Nephron (organoid): ENCODE measurements at regions not wholly inside any gene's neighbourhood (a gene's known extent, or its start where the extent isn't known, plus 50 kb on each side); places are given as distances from the start of the nearest gene placed in this dataset.

ENCODE experiments used
- H3K27ac Mint-ChIP-seq, 3 experiments: 2 replicates each; pipeline ENCODE4 v1.8.0; 2020; ENCODE audit warnings: mixed read lengths in 3 of 3, mild to moderate bottlenecking in 2 of 3, moderate library complexity in 1 of 3
- H3K27me3 Mint-ChIP-seq: 2 replicates; pipeline ENCODE4 v1.8.0; 2021; ENCODE audit warnings: low read depth, mild to moderate bottlenecking, moderate library complexity, mixed read lengths
- H3K36me3 Mint-ChIP-seq: 2 replicates; pipeline ENCODE4 v1.8.0; 2020; ENCODE audit warnings: low read depth, mixed read lengths
- H3K4me1 Mint-ChIP-seq: 2 replicates; pipeline ENCODE4 v1.8.0; 2020; ENCODE audit warnings: mixed read lengths
- H3K4me3 Mint-ChIP-seq, 3 experiments: 2 replicates each; pipeline ENCODE4 v1.8.0; 2020; ENCODE audit warnings: mild to moderate bottlenecking in 3 of 3, mixed read lengths in 3 of 3, moderate library complexity in 2 of 3
- H3K9me3 Mint-ChIP-seq: 2 replicates; pipeline ENCODE4 v1.8.0; 2020; ENCODE audit warnings: mixed read lengths
- TF ChIP-seq, protein P1 (sequence below), 3 experiments: fragments of 200-600 bp; sonication (generic); IDR thresholded peaks; one replicate each; pipeline ENCODE4 v1.5.0; 2021; ENCODE audit warnings: antibody characterized with exemption in 3 of 3; ENCODE audit not compliant: unreplicated experiment in 3 of 3

DNA sequence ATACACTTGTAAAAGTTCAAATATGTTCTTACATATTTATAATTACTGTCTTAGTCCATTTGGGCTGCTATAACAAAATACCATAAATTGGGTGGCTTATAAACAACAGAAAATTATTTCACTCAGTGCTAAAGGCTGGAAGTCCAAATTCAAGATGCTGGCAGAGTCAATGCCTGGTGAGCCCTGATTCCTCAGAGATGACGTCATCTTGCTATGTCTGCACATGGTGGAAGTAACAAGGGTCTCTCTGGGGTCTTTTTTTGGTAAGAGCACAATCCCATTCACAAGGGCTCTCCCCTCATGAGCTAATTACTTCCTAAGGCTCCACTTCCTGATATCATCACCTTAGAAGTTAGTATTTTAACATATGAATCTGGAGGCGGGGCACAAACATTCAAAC, 108.0 kb upstream of the DUSP10 start:
- Mint-ChIP-seq H3K27me3 (peaks cover 10% of the 10 kb centered on the region), H3K4me1 (no peaks in the 10 kb centered on the region), H3K27ac (no peak overlapping the region), H3K36me3 (no peaks in the 10 kb centered on the region), H3K9me3 (no peaks in the 10 kb centered on the region), H3K4me3 (no peak overlapping the region)
- TF ChIP-seq, protein P1, sequence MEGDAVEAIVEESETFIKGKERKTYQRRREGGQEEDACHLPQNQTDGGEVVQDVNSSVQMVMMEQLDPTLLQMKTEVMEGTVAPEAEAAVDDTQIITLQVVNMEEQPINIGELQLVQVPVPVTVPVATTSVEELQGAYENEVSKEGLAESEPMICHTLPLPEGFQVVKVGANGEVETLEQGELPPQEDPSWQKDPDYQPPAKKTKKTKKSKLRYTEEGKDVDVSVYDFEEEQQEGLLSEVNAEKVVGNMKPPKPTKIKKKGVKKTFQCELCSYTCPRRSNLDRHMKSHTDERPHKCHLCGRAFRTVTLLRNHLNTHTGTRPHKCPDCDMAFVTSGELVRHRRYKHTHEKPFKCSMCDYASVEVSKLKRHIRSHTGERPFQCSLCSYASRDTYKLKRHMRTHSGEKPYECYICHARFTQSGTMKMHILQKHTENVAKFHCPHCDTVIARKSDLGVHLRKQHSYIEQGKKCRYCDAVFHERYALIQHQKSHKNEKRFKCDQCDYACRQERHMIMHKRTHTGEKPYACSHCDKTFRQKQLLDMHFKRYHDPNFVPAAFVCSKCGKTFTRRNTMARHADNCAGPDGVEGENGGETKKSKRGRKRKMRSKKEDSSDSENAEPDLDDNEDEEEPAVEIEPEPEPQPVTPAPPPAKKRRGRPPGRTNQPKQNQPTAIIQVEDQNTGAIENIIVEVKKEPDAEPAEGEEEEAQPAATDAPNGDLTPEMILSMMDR (IDR thresholded peaks at IDR 0.05; ENCODE audit: unreplicated experiment in 3 of 3) = no peak

DNA sequence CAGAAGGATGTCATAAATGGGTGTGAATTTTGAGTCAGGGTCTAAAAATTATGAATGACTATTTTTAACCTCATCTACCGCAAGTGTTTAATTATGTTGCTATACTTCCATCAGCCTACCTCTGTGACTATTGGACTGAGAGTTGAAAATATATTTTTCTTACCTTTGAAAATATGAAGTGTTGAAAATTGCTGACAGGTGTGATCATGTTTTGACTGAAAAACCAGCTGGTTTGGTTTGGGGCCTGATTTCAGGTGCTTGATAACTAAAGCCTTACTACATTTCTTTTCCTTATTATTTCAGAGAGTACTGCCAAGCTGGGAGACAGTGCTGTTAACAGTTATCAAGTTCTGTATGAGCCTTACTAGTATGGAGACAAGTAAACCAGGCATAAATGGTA, 107.2 kb upstream of the DUSP10 start:
- H3K27ac Mint-ChIP-seq = no peak overlapping the region
- H3K9me3 Mint-ChIP-seq = no peaks in the 10 kb centered on the region
- no peaks in the 10 kb centered on the region for H3K36me3 Mint-ChIP-seq
- H3K27me3 Mint-ChIP-seq = peaks cover 6% of the 10 kb centered on the region
- TF ChIP-seq, protein P1 (IDR thresholded peaks at IDR 0.05; ENCODE audit: unreplicated experiment in 3 of 3) = no peak
- no peak overlapping the region for H3K4me3 Mint-ChIP-seq
- no peaks in the 10 kb centered on the region for H3K4me1 Mint-ChIP-seq

DNA sequence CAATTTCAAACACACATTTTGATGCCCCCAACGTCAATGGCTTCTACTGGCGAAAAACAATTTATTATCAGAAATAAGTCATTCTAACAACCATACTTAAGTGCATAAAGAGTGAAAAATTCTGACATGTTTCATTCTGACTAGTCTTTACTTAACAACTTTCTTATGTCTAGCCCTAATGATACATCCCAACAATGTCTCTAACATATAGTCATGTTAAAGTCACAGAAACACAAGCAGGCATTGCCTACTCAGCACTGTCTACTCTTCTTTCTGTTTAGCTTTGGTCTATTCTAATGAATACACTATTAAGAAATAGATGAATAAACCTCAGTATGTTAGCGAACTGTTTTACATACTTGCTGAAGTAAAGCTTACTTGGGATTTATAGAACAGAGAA, 105.8 kb upstream of the DUSP10 start:
- Mint-ChIP-seq H3K4me3 (no peak overlapping the region), H3K36me3 (no peaks in the 10 kb centered on the region), H3K4me1 (no peaks in the 10 kb centered on the region), H3K27ac (no peak overlapping the region), H3K9me3 (no peaks in the 10 kb centered on the region), H3K27me3 (peaks cover 6% of the 10 kb centered on the region)
- TF ChIP-seq, protein P1 (IDR thresholded peaks at IDR 0.05; ENCODE audit: unreplicated experiment in 3 of 3) = no peak

DNA sequence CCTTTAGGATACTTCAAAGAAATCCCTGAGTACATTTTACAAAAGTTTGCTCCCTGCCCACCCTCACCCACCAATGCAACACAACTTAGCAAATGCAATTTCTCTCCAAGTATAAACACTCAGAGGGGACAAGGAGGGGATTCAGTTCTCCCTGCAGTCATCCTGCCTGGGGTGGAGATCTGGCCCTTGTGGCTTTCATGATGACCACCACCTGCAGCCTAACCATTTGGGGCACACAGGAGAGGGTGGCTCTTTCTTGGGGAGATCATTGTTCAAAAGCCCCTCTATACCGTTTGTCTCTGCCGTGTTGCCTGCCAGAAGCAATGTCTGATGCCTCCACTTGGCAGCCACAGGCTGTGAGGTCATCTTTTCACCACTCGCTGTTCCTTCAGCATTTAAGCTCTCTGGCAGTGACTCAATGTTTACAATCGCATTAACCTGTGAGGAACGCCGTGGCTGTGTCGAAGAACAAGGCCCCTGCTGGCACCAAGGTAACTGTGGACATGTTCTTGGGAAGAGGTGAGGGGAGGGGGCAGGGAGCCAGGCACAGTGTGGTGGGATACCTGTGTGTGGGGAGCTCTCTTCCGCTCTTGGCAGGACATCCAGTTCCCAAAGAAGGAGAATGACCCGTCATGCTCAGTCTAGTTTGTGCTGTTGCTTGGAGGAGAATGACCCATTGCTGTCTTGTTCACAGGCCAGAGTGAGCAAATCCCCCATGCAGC, 103.9 kb upstream of the DUSP10 start:
- H3K27ac Mint-ChIP-seq = no peak overlapping the region
- H3K4me3 Mint-ChIP-seq = no peak overlapping the region
- H3K9me3 Mint-ChIP-seq = no peaks in the 10 kb centered on the region
- TF ChIP-seq, protein P1 (IDR thresholded peaks at IDR 0.05; ENCODE audit: unreplicated experiment in 3 of 3) = no peak
- peaks cover 6% of the 10 kb centered on the region for H3K27me3 Mint-ChIP-seq
- no peaks in the 10 kb centered on the region for H3K36me3 Mint-ChIP-seq
- H3K4me1 Mint-ChIP-seq = no peaks in the 10 kb centered on the region

DNA sequence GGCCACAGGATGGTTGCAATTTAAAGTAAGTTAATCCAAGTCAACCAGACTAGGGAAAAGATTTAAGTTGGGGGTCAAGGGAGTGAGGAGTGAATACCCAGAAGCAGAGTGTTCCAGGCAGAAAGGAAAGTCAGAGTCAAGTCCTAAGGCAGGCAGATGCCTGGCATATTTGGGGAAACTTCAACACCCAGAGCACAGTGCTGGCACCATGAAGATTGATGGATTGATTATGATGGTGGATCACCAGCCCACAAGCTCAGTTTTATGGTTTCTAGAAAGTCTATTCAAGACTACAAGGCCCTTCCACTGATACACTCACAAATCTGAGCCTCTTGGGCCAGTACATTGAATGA, 100.1 kb upstream of the DUSP10 start:
- no peaks in the 10 kb centered on the region for H3K9me3 Mint-ChIP-seq
- peaks cover 6% of the 10 kb centered on the region for H3K27me3 Mint-ChIP-seq
- no peaks in the 10 kb centered on the region for H3K36me3 Mint-ChIP-seq
- H3K27ac Mint-ChIP-seq = no peak overlapping the region
- no peaks in the 10 kb centered on the region for H3K4me1 Mint-ChIP-seq
- no peak overlapping the region for H3K4me3 Mint-ChIP-seq
- TF ChIP-seq, protein P1 (IDR thresholded peaks at IDR 0.05; ENCODE audit: unreplicated experiment in 3 of 3) = no peak

DNA sequence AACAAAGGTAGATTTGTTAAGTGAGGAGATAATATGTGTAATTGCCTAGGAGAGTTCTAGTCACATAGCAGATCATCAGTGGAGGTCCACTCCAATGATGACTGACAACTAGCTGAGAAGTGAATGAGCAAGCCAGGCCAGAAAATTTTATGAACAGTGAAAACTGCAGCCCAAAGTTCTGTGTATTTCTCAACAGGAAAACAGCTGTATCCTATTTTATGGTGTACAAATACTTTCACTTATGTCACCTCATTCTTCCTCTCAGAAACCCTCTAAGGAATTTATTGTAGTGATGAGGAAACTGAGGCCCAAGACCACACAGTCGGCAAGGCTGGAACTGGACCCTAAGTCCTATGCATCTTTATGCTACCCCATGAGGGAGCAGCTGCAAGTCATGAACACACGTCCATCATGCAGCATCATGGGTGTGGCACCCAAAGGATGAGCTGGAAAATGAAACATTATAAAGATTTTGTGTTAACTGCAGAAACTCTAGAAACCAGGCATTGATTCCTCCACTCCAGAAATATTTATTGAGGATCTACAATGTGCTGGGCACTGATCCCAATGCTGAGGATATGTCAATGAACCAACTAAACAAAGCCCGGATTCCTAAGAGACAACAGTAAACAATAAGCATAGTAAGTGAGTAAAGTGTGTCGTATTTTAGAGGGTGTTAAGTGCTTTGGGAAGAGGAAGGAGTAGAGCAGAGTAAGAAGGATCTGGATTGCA, 99.5 kb upstream of the DUSP10 start:
- no peaks in the 10 kb centered on the region for H3K4me1 Mint-ChIP-seq
- no peak overlapping the region for H3K4me3 Mint-ChIP-seq
- no peaks in the 10 kb centered on the region for H3K36me3 Mint-ChIP-seq
- H3K9me3 Mint-ChIP-seq = no peaks in the 10 kb centered on the region
- peaks cover 8% of the 10 kb centered on the region for H3K27me3 Mint-ChIP-seq
- TF ChIP-seq, protein P1 (IDR thresholded peaks at IDR 0.05; ENCODE audit: unreplicated experiment in 3 of 3) = no peak
- no peak overlapping the region for H3K27ac Mint-ChIP-seq
